ENCODE measurements at regions not wholly inside any gene's neighbourhood (a gene's known extent, or its start where the extent isn't known, plus 50 kb on each side); places are given as distances from the start of the nearest gene placed in this dataset.

DNA sequence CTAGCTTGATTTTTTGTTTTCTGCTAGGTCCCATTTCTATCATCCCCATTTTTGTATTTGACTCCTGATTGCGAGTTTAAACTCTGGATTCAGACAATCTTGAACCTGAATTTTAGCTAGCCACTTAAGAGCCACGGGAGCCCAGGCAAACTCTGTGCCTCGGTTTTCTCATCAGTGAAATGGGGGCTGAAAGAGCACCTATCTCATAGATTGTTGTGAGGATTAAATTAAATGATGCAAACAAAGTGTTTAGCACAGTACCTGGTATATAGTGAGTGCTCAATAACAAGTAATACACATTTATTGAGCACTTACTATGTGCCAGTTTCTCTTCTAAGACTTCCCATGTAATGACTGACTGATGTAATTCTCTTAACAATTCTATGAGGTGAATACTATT, 158.1 kb upstream of the POU3F1 start:
- TF ChIP-seq, protein P1, sequence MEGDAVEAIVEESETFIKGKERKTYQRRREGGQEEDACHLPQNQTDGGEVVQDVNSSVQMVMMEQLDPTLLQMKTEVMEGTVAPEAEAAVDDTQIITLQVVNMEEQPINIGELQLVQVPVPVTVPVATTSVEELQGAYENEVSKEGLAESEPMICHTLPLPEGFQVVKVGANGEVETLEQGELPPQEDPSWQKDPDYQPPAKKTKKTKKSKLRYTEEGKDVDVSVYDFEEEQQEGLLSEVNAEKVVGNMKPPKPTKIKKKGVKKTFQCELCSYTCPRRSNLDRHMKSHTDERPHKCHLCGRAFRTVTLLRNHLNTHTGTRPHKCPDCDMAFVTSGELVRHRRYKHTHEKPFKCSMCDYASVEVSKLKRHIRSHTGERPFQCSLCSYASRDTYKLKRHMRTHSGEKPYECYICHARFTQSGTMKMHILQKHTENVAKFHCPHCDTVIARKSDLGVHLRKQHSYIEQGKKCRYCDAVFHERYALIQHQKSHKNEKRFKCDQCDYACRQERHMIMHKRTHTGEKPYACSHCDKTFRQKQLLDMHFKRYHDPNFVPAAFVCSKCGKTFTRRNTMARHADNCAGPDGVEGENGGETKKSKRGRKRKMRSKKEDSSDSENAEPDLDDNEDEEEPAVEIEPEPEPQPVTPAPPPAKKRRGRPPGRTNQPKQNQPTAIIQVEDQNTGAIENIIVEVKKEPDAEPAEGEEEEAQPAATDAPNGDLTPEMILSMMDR (conservative IDR thresholded peaks at IDR 0.05; ENCODE audit: low read length) = no peak
- no peak for TF ChIP-seq EZH2phosphoT487 (IDR thresholded peaks at IDR 0.05; ENCODE audit: borderline replicate concordance, low read depth, low read length)
